ENCODE measurements at regions not wholly inside any gene's neighbourhood (a gene's known extent, or its start where the extent isn't known, plus 50 kb on each side); places are given as distances from the start of the nearest gene placed in this dataset.

DNA sequence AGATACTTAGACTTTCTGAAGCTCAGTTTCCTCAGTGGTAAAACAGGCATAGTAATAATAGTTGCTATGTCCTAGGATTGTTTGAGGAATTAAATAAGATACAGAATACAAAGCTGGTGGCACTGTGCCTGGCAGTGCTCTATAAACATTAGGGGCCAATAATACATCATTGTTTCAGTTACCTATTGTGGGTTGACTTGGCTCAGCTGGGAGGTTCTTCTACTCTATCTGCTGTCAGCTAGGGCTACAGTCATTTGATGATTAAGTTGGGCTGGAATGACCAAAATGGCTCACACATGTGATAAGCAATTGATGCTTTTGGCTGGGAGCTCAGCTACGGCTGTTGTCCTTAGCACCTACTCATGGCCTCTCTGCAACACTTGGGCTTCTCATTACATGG, 121.2 kb upstream of the USP9X start:
- TF ChIP-seq POLR2A (IDR thresholded peaks at IDR 0.05; ENCODE audit: low read depth, low read length) (no peak), TAF1 (IDR thresholded peaks at IDR 0.05; ENCODE audit: borderline replicate concordance, low read depth, low read length) (no peak)

Measured in GM12892 (cell line).